GM23338 (cell line): ENCODE measurements at regions not wholly inside any gene's neighbourhood (a gene's known extent, or its start where the extent isn't known, plus 50 kb on each side); places are given as distances from the start of the nearest gene placed in this dataset.

Source experiments
- ATAC-seq: fragments of 200-7000 bp; cut with Tn5 transposase; 3 replicates; pipeline ENCODE4 v1.9.1; 2020
- DNase-seq: peaks from one replicate; pipeline ENCODE4 v3.0.0-alpha.2; 2015; ENCODE audit warnings: low spot score
- H2AFZ ChIP-seq: fragments of 200-600 bp; sonication (generic); 2 replicates; pipeline ENCODE4 v1.8.0; 2016; ENCODE audit warnings: antibody characterized with exemption, mild to moderate bottlenecking, moderate library complexity
- H3F3A ChIP-seq: fragments of 200-600 bp; sonication (generic); replicated peaks from 2 replicates; pipeline ENCODE4 v1.8.0; 2017; ENCODE audit warnings: antibody characterized with exemption, mixed run types, low read depth
- H3K27ac ChIP-seq: fragments of 200-600 bp; sonication (generic); 2 replicates; pipeline ENCODE4 v1.6.1; 2016; ENCODE audit warnings: low read depth
- H3K27me3 ChIP-seq: fragments of 200-600 bp; sonication (generic); 2 replicates; pipeline ENCODE4 v1.8.0; 2016; ENCODE audit warnings: mild to moderate bottlenecking, mixed run types, moderate library complexity; ENCODE audit not compliant: insufficient read depth
- H3K36me3 ChIP-seq: fragments of 200-600 bp; sonication (generic); 2 replicates; pipeline ENCODE4 v1.8.0; 2016; ENCODE audit warnings: mild to moderate bottlenecking; ENCODE audit not compliant: insufficient read depth
- H3K4me1 ChIP-seq: fragments of 200-600 bp; sonication (generic); 2 replicates; pipeline ENCODE4 v1.8.0; 2016; ENCODE audit warnings: mild to moderate bottlenecking, moderate library complexity; ENCODE audit not compliant: insufficient read depth
- H3K4me2 ChIP-seq: fragments of 200-600 bp; sonication (generic); 2 replicates; pipeline ENCODE4 v1.7.1; 2017; ENCODE audit warnings: mixed run types
- H3K4me3 ChIP-seq: fragments of 200-600 bp; sonication (generic); 2 replicates; pipeline ENCODE4 v1.6.1; 2016; ENCODE audit warnings: mixed run types
- H3K79me2 ChIP-seq: fragments of 200-600 bp; sonication (generic); replicated peaks from 2 replicates; pipeline ENCODE4 v1.8.0; 2017; ENCODE audit warnings: mild to moderate bottlenecking; ENCODE audit not compliant: insufficient read depth
- H3K9me2 ChIP-seq: fragments of 200-600 bp; sonication (generic); 2 replicates; pipeline ENCODE4 v1.8.0; 2017; ENCODE audit not compliant: insufficient read depth
- H4K20me1 ChIP-seq: fragments of 200-600 bp; sonication (generic); replicated peaks from 2 replicates; pipeline ENCODE4 v1.8.0; 2017; ENCODE audit warnings: mild to moderate bottlenecking; ENCODE audit not compliant: insufficient read depth
- H3K27ac Mint-ChIP-seq: 2 replicates; pipeline ENCODE4 v1.8.0; 2020; ENCODE audit warnings: inconsistent platforms, mild to moderate bottlenecking, moderate library complexity, mixed read lengths
- H3K27me3 Mint-ChIP-seq: 3 replicates; pipeline ENCODE4 v1.8.0; 2022; ENCODE audit warnings: low read depth, mild to moderate bottlenecking, moderate library complexity, mixed read lengths, inconsistent platforms; ENCODE audit not compliant: insufficient read depth, poor library complexity
- H3K36me3 Mint-ChIP-seq: 3 replicates; pipeline ENCODE4 v1.8.0; 2021; ENCODE audit warnings: low read depth, mild to moderate bottlenecking, inconsistent platforms, moderate library complexity, mixed read lengths
- H3K4me1 Mint-ChIP-seq: 3 replicates; pipeline ENCODE4 v1.8.0; 2020; ENCODE audit warnings: mild to moderate bottlenecking, inconsistent platforms, mixed read lengths
- H3K4me3 Mint-ChIP-seq: 3 replicates; pipeline ENCODE4 v1.8.0; 2021; ENCODE audit warnings: moderate library complexity, mild to moderate bottlenecking, inconsistent platforms, mixed read lengths
- H3K9me3 Mint-ChIP-seq: 3 replicates; pipeline ENCODE4 v1.8.0; 2020; ENCODE audit warnings: moderate library complexity, mild to moderate bottlenecking, inconsistent platforms, mixed read lengths
- CREB1 ChIP-seq: fragments of 250-450 bp; sonication (Bioruptor Pico); IDR thresholded peaks from 2 replicates; pipeline ENCODE4 v1.5.0; 2020; ENCODE audit warnings: low read depth, mild to moderate bottlenecking, moderate library complexity
- CTCF ChIP-seq, 2 experiments: fragments of 200-600 bp in 1 of 2; sonication (generic) in 1 of 2; conservative IDR thresholded peaks; 2 replicates each; pipeline versions ENCODE4 v1.5.1 to v1.6.1; 2016 to 2017; ENCODE audit warnings: antibody characterized with exemption in 2 of 2, low read depth in 2 of 2, mild to moderate bottlenecking in 2 of 2, moderate library complexity in 1 of 2
- EZH2 ChIP-seq: fragments of 200-600 bp; sonication (generic); IDR thresholded peaks from one replicate; pipeline ENCODE4 v1.8.0; 2017; ENCODE audit warnings: antibody characterized with exemption, mild to moderate bottlenecking, low read depth; ENCODE audit not compliant: unreplicated experiment
- EZH2phosphoT487 ChIP-seq: fragments of 200-600 bp; sonication (generic); IDR thresholded peaks from one replicate; pipeline ENCODE4 v1.8.1; 2018; ENCODE audit warnings: antibody characterized with exemption; ENCODE audit not compliant: unreplicated experiment
- JUNB ChIP-seq: IDR thresholded peaks from one replicate; pipeline ENCODE4 v1.6.1; 2016; ENCODE audit warnings: antibody characterized with exemption; ENCODE audit not compliant: unreplicated experiment
- NANOG ChIP-seq: IDR thresholded peaks from 2 replicates; pipeline ENCODE4 v1.6.1; 2016; ENCODE audit warnings: antibody characterized with exemption, borderline replicate concordance
- POLR2AphosphoS5 ChIP-seq: IDR thresholded peaks from 2 replicates; pipeline ENCODE4 v1.6.1; 2016; ENCODE audit warnings: antibody characterized with exemption, low read depth
- REST ChIP-seq: IDR thresholded peaks from one replicate; pipeline ENCODE4 v1.6.1; 2018; ENCODE audit warnings: antibody characterized with exemption; ENCODE audit not compliant: unreplicated experiment
- STAT1 ChIP-seq: IDR thresholded peaks from one replicate; pipeline ENCODE4 v1.6.1; 2016; ENCODE audit warnings: antibody characterized with exemption; ENCODE audit not compliant: unreplicated experiment
- ZNF114 ChIP-seq: fragments of 250-450 bp; sonication (Bioruptor Pico); IDR thresholded peaks from 2 replicates; pipeline ENCODE4 v1.5.0; 2020; ENCODE audit warnings: mild to moderate bottlenecking, moderate library complexity
- ZNF331 ChIP-seq: fragments of 250-450 bp; sonication (Bioruptor Pico); IDR thresholded peaks from 2 replicates; pipeline ENCODE4 v1.5.0; 2020; ENCODE audit warnings: low read depth, mild to moderate bottlenecking, moderate library complexity
- TF ChIP-seq, protein P1 (sequence below): IDR thresholded peaks from 2 replicates; pipeline ENCODE4 v1.6.1; 2016; ENCODE audit warnings: antibody characterized with exemption

- ATAC-seq (no peak), DNase-seq (peak; percentile 67)
- Histone ChIP-seq H3K9me2 (peaks cover 10% of the 10 kb centered on the region), H2AFZ (peak overlapping the region; percentile 45; the same call in 1 of the 2 replicates), H3F3A (no peaks in the 10 kb centered on the region), H3K27ac (no peak overlapping the region), H3K4me3 (no peak overlapping the region), H3K36me3 (peaks cover 3% of the 10 kb centered on the region; the same call in 1 of the 2 replicates), H3K4me2 (no peak overlapping the region), H3K79me2 (no peaks in the 10 kb centered on the region), H3K4me1 (no peaks in the 10 kb centered on the region), H3K27me3 (no peaks in the 10 kb centered on the region), H4K20me1 (no peaks in the 10 kb centered on the region)
- Mint-ChIP-seq H3K9me3 (peaks cover 12% of the 10 kb centered on the region), H3K36me3 (peaks cover 3% of the 10 kb centered on the region; the same call in 1 of the 3 replicates), H3K4me3 (no peak overlapping the region), H3K4me1 (no peaks in the 10 kb centered on the region), H3K27me3 (no peaks in the 10 kb centered on the region), H3K27ac (no peak overlapping the region)
- TF ChIP-seq CTCF (conservative IDR thresholded peaks at IDR 0.05; ENCODE audit: low read depth in 2 of 2) (peak; percentile 46 to 68), STAT1 (no peak)
Observed at GRCh38 chr2:106596844-106597243, 109.7 kb downstream of the CD8B2 start.

- H3K27ac ChIP-seq: no peak overlapping the region
- Mint-ChIP-seq H3K27me3 (no peaks in the 10 kb centered on the region), H3K27ac (no peak overlapping the region), H3K4me3 (no peak overlapping the region), H3K9me3 (peaks cover 23% of the 10 kb centered on the region), H3K36me3 (peaks cover 13% of the 10 kb centered on the region; the same call in 2 of the 3 replicates), H3K4me1 (no peaks in the 10 kb centered on the region)
- H3K27me3 ChIP-seq: no peaks in the 10 kb centered on the region
- H3K9me2 ChIP-seq: peaks cover 10% of the 10 kb centered on the region
- H3K79me2 ChIP-seq: no peaks in the 10 kb centered on the region
- no peaks in the 10 kb centered on the region for H3F3A ChIP-seq
- no peak overlapping the region for H3K4me3 ChIP-seq
- H3K36me3 ChIP-seq: peaks cover 4% of the 10 kb centered on the region; the same call in 1 of the 2 replicates
- no peak for DNase-seq
- no peaks in the 10 kb centered on the region for H4K20me1 ChIP-seq
- H3K4me2 ChIP-seq: no peak overlapping the region
- H3K4me1 ChIP-seq: no peaks in the 10 kb centered on the region
- no peak for ATAC-seq
- no peak overlapping the region for H2AFZ ChIP-seq
- TF ChIP-seq EZH2 (no peak), ZNF331 (CRISPR knock-in tag) (no peak), REST (no peak), CTCF (conservative IDR thresholded peaks at IDR 0.05; ENCODE audit: low read depth in 2 of 2) (no peak), POLR2AphosphoS5 (no peak), JUNB (no peak), EZH2phosphoT487 (no peak), CREB1 (CRISPR knock-in tag) (no peak), NANOG (no peak), STAT1 (no peak), ZNF114 (no peak)
- TF ChIP-seq, protein P1, sequence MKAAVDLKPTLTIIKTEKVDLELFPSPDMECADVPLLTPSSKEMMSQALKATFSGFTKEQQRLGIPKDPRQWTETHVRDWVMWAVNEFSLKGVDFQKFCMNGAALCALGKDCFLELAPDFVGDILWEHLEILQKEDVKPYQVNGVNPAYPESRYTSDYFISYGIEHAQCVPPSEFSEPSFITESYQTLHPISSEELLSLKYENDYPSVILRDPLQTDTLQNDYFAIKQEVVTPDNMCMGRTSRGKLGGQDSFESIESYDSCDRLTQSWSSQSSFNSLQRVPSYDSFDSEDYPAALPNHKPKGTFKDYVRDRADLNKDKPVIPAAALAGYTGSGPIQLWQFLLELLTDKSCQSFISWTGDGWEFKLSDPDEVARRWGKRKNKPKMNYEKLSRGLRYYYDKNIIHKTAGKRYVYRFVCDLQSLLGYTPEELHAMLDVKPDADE: no peak
Observed at GRCh38 chr2:106599540-106599939, 112.4 kb downstream of the CD8B2 start.
